ENCODE measurements at regions not wholly inside any gene's neighbourhood (a gene's known extent, or its start where the extent isn't known, plus 50 kb on each side); places are given as distances from the start of the nearest gene placed in this dataset.
"Not testable (repeated sequence)": the region's sequence is repeated elsewhere in the genome, so short reads cannot be mapped to it uniquely, and the experiment has no call there.

GRCh38 chr6:935582-935981 is 242.6 kb upstream of the EXOC2 start:
- no peak for DNase-seq (ENCODE audit: low spot score)

GRCh38 chr6:934686-935085 is 241.7 kb upstream of the EXOC2 start:
- DNase-seq (ENCODE audit: low spot score), result no peak

- not testable (repeated sequence) for DNase-seq (ENCODE audit: low spot score)
Measured at GRCh38 chr6:931919-932318, 239.0 kb upstream of the EXOC2 start.

- no peak for DNase-seq (ENCODE audit: low spot score)
Measured at GRCh38 chr6:927157-927556, 234.2 kb upstream of the EXOC2 start.

- DNase-seq (ENCODE audit: low spot score), result no peak
Measured at GRCh38 chr6:925656-926213, 232.8 kb upstream of the EXOC2 start.

- no peak for DNase-seq (ENCODE audit: low spot score)
Measured at GRCh38 chr6:924661-925060, 231.7 kb upstream of the EXOC2 start.

- no peak for DNase-seq (ENCODE audit: low spot score)
Measured at GRCh38 chr6:921400-921799, 228.5 kb upstream of the EXOC2 start.

GRCh38 chr6:920512-920911 is 227.6 kb upstream of the EXOC2 start:
- no peak for DNase-seq (ENCODE audit: low spot score)

GRCh38 chr6:919500-919899 is 226.6 kb upstream of the EXOC2 start:
- DNase-seq (ENCODE audit: low spot score), result no peak

GRCh38 chr6:917939-918338 is 225.0 kb upstream of the EXOC2 start:
- DNase-seq (ENCODE audit: low spot score), result no peak

GRCh38 chr6:917296-917695 is 224.4 kb upstream of the EXOC2 start:
- DNase-seq (ENCODE audit: low spot score), result no peak

- DNase-seq (ENCODE audit: low spot score), result no peak
Measured at GRCh38 chr6:916131-916530, 223.2 kb upstream of the EXOC2 start.

GRCh38 chr6:912871-913835 is 220.2 kb upstream of the EXOC2 start:
- DNase-seq (ENCODE audit: low spot score), result peak; percentile 81

GRCh38 chr6:907928-908327 is 215.0 kb upstream of the EXOC2 start:
- no peak for DNase-seq (ENCODE audit: low spot score)

GRCh38 chr6:906920-907319 is 214.0 kb upstream of the EXOC2 start:
- DNase-seq (ENCODE audit: low spot score), result no peak

GRCh38 chr6:905556-905955 is 212.6 kb upstream of the EXOC2 start:
- no peak for DNase-seq (ENCODE audit: low spot score)

- DNase-seq (ENCODE audit: low spot score), result no peak
Measured at GRCh38 chr6:904994-905393, 212.1 kb upstream of the EXOC2 start.

- no peak for DNase-seq (ENCODE audit: low spot score)
Measured at GRCh38 chr6:903761-904160, 210.8 kb upstream of the EXOC2 start.

GRCh38 chr6:901696-902460 is 208.9 kb upstream of the EXOC2 start:
- DNase-seq (ENCODE audit: low spot score), result no peak

GRCh38 chr6:900716-901605 is 208.0 kb upstream of the EXOC2 start:
- DNase-seq (ENCODE audit: low spot score), result no peak

- DNase-seq (ENCODE audit: low spot score), result no peak
Measured at GRCh38 chr6:897528-898207, 204.7 kb upstream of the EXOC2 start.
